IPS-18c (cell line): ENCODE measurements at regions not wholly inside any gene's neighbourhood (a gene's known extent, or its start where the extent isn't known, plus 50 kb on each side); places are given as distances from the start of the nearest gene placed in this dataset.
"Not testable (repeated sequence)": the region's sequence is repeated elsewhere in the genome, so short reads cannot be mapped to it uniquely, and the experiment has no call there.

ENCODE experiments used
- H3K4me3 ChIP-seq: 2 replicates; pipeline ENCODE4 v1.7.0; 2013; ENCODE audit warnings: low read depth, mild to moderate bottlenecking, low read length, moderate library complexity; ENCODE audit not compliant: insufficient read depth
- H3K9me3 ChIP-seq: one replicate; pipeline ENCODE4 v1.6.1; 2013; ENCODE audit warnings: mild to moderate bottlenecking, low read length, moderate library complexity; ENCODE audit not compliant: control insufficient read depth, insufficient read depth

DNA sequence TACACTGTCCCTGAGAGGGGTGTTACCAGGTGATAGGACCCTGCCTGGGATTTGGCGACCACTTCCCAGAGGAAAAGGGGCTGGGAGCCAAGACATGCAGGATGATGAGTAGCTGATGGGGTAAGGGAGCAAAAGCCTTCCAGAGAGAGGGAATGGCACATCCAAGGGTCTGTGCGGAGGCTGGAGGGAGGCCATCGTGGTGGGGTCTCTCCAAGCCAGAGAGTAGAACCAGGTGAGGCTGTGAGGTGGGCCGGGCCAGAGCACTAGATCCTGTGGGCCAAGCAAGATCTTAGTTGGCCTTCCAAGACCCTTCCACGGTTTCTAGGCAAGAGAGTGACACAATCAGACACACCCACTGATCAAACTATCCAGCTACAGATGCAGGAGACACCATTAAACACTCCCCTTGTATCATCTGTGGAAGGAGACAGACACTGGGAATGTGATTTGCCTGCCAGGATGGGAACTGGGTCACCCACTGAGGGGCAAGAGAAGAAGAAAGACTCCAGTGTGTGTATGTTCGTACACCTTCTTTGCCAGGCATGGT is 128.9 kb downstream of the BANF2 start:
- Histone ChIP-seq H3K9me3 (no peaks in the 10 kb centered on the region), H3K4me3 (no peak overlapping the region)

DNA sequence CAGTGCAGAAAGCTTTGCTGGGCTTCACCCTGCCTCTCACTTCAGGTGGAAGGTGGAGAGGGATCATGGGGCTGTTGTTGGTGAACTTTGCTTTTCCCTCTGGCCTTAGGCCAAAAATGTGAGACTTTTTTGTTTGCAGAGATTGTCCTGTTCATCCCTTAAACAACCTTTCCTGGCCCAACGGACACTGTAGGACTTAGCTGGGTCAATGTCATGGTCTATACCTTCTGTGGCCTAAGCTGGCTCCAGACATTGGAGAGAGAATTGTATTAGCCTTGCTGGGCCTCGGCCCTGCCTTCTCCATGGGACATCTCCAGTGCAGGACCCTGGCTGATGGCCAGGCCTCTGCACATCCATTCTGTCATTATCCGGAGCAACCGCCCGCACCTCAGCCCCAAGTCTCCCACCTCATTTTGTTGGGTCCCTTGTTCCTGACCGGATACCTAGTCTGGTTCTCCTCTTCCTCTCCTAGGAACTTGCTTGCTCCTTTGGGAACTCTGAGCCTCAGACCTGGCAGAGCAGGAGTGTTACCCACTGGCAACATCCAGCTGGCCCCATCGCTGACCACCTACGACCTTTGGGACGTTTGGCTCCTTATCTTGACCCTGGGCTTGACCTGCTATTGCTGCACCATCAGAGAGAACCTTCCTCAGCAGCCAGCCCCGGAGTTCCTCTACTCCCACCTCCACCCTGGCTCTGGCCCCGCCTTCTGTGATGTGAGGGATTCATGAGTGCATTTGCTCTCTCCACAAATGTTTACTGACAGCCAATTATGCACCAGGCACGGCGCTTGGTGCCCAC is 128.2 kb downstream of the BANF2 start:
- H3K9me3 ChIP-seq: no peaks in the 10 kb centered on the region
- H3K4me3 ChIP-seq: no peak overlapping the region

DNA sequence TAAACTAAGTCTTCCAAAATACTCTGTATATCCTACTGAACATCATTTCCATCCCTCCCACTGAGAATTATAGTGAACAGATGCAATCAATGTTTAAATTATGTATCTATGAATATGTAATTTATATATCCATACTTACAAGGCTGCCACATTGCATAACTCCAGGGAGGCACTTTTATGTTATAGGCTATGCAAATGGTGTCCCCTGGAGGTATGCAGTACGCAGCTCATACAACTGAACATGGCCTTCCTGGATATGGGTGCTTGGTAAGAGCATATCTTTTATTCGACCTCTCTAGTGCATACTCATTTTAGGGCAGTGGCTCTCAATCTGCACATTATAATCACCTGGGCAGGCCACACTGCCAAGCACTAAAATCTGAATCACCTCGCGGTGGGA is 127.3 kb downstream of the BANF2 start:
- Histone ChIP-seq H3K9me3 (no peaks in the 10 kb centered on the region), H3K4me3 (no peak overlapping the region)

DNA sequence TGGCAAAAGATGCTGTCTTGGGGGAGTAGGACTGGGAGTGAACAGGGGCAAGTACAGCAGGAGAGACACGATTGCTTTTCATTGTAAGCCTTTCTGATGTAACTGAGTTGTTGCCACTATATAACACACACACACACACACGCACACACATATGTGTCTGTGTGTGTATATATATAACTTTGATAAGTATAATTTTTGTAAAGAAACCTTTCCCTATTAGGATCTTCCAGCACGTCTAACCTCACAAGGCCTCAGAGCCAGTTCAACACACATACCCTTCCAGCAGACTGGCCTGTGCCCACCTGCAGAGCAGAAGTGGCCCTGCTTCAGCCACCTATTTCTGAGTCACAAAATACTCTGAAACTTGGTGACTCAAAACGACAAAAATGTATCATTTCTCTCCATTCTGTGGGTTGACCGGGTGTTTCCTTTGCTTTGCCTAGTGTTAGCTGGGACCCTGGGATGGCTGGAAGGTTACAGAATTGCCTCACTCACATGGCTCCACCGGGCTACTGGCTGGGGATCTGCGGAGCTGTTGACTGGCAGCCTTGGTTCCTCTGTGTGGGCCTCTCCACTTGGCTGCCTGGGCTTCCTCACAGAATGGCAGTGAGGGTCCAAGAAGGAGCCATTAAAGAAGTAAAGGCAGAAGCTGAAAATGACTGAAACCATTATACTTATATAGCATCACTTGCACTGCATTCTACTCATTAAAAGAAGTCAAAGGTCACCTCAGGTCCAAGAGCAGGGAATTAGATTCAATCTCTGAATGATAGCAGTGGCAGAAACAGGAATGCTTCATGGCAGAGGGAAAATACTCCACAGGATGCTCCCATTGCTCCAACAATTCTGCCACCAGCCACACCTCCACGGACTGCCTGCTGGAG is 126.4 kb downstream of the BANF2 start:
- Histone ChIP-seq H3K9me3 (no peaks in the 10 kb centered on the region), H3K4me3 (no peak overlapping the region)

DNA sequence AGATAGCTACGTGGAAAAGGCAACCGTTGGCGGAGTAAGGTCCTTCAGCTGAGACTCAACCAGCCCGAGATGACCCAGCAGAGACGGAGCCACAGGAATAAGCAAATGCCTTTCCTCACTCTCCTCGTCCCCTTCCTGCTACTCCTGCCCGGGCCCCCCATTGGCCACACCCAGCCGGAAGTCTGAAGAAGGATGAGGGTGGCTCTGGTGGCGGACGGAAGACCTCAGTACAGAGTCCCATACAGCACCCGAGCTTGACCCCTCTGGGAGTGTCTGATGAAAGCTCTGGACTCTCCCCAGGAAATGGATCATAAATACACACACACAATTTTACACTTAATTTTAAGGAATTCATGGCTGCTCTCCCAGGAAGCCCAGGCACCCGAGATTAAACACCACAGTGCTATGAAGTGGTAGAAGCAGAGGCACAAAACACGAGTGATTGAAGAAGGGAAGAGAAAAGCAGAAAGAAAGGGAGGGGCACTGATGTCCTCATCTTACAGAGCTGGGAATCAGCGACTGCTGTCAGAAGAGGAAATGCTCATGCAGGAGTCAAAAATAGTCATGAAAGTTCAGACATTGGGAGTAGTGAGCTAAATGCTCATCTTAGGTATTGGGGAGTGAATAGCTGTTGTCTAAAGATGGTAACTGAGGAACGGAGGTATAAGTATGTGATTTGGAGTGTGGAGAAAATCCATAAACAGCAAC is 125.6 kb downstream of the BANF2 start:
- Histone ChIP-seq H3K4me3 (no peak overlapping the region), H3K9me3 (no peaks in the 10 kb centered on the region)

DNA sequence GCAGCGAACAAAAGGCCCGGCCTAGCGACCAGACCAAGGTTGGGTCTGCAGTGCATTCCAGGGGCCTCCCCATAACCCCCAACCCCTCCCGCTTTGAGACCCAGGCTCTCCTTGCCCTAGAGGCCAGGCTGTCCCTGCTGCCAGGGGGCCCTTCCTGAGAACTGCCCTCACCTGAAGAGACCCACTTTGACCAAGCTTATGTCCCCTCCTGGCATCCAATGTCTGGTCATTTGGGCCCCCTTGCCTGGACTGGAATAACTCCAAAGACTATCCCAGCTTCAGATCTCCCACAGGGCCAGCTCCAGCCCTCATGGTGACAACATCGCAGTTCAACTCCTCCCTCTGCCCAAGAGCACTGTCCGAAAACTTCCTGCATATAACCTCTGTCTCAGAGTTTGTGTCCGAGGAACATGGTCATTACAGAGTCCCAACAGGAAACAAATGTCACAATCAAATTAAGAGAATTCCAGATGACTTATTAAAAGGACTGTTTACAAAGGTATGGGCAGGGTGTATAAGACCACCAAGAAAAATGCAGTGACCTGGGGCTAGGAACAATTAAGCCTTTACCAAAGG is 125.0 kb downstream of the BANF2 start:
- no peak overlapping the region for H3K4me3 ChIP-seq
- H3K9me3 ChIP-seq: no peaks in the 10 kb centered on the region

DNA sequence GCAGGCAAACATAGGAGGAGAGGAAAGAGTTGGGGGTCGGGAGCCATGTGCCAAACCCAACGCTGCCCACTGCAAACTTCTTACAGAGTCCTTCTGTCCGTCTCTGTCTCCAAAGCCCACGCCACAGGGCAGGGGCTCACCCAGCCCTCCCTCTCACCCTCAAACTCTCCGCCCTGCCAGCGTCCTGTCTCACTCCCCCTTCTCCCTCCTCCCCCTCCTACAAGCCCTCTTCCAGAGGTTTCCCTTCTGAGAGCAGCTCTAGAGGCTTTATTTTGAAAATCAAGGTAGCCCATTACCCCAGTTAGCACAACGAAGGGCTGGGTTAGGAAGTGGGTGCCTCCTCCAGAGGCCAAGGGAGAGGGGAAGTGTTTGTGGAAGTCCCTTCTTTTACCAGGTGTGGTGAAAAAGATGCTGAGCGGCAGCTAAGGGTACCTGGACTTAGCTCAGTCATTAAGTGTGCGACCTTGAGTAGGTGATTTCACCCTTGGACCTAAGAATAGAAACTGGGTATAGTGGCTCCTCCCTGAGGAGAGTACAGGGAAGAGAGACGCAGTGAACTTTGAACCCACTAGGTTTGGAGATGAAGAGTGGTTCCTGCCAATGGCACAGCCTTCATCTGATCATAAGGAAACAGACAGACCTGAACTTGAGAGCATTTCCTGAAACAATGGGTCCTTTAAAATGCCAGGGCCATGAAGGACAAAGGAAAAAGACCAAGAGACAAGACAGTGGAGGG is 123.8 kb downstream of the BANF2 start:
- Histone ChIP-seq H3K4me3 (no peak overlapping the region), H3K9me3 (no peaks in the 10 kb centered on the region)

DNA sequence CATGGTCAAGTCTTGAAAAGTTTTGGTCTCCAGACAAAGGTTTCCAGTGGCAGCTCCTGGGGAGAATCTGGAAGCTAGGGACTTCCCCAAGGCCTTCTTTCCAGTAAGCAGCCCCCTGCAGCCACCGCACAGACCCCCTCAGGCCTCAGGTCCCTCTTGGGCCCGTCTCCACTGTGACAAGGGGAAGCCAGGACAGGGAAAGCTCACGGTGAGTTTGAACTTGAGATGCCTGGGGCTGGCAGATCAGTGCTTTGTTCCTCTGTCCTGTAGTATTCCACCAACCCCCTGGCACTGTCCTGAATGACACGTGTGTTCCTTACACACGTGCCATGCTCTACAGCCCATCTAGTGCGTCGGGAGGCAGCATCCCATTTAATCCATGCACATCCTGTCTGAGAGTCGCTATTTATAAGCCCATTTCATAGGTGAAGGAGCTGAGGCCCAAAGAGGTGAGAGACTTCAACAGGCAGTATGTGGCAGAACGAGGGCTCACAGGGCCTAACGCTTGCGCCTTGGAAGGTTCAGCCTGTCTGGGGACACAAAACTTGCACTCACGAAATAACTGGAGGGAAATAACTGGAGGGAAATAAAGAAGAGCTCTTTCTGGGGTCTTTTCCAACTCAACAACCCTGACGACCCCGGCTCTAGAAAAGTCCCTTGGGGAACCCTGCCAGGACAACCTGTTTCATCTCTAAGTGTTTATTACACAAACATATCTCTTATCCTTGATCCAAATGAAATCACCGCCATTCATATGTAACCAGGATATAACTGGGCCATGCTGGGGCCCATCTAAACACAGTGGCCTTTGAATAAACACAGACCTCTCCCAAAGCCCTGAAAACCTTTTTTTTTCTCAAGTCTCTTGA is 123.0 kb downstream of the BANF2 start:
- Histone ChIP-seq H3K9me3 (no peaks in the 10 kb centered on the region), H3K4me3 (no peak overlapping the region)

DNA sequence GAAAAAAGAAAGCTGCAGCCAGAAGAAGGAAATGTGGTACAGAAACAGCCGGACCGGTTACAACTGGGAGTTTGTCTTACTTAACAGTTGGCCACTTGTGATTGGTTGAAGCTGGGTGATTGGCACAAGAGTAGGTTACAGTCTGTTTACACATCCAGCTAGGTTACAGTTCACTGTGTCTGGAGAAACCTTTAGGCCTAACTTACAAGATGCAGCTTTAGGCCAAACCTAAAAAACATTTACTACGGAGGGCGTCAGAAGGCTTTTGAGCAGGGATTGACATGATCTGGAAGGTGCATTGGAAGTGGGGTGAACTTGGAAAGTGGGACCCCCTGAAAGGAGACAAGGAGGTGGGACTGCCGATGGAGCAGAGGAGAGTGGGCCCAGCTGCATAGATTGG is 122.3 kb downstream of the BANF2 start:
- Histone ChIP-seq H3K4me3 (no peak overlapping the region), H3K9me3 (no peaks in the 10 kb centered on the region)

DNA sequence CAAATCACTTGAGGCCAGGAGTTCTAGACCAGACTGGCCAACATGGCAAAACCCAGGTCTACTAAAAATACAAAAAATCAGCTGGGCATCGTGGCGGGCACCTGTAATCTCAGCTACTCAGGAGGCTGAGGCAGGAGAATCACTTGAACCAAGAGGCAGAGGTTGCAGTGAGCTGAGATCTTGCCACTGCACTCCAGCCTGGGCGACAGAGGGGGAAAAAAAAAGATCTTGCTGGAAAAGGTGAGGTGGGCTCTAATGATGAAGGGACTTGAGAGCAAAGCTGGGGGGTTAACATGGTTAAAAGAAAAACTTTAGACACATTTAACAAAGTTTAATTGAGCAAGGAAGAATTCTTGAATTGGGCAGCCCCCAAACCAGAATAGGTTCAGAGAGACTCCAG is 121.8 kb downstream of the BANF2 start:
- not testable (repeated sequence) for H3K4me3 ChIP-seq, H3K9me3 ChIP-seq

DNA sequence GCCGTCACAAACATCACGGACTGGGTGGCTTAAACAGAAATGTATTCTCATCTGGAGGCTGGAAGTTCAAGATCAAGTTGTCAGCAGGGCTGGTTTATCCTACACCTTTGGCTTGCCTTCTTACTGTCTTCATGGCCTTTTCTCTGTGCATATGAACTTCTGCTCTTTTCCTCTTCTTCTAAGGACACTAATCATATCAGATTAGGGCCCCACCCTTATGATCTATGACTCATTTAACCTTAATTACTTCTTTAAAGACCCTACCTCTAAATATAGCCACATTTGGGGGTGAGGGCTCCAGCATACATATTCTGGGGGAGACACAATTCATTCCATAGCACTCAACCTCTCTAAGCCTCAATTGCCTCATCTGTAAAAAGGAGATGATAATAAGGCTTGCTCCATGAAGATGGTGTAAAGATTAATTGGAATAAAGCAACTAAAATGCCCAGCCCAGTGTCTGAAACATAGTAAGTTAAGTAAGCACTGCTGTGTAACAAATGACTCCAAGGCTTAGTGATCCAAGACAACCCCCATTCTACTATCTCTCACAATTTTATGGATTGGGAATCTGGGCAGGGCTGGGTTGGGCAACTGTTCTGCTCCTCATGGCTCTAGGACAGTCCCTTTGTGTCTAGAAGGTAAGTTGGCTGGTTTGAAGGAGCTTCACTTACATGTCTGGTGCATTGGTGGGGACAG is 119.8 kb downstream of the BANF2 start:
- H3K9me3 ChIP-seq: no peaks in the 10 kb centered on the region

DNA sequence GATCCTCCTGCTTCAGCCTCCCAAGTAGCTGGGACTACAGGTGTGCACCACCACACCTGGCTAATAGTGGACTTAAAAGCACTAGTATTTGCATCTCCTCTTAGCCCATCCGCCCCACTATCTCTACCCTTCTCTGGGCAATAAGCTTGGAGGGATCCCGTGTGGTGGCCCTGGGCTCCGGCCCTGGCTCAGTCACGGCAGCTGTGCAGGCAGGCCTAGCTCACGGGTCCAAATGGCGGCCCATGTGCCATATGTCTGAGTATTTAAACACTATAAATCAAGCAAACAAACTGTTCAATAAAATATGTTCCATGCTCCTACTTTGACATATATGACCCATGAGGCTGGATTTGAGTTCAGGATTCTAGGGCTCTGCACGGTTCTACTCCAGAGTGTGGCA is 118.4 kb downstream of the BANF2 start:
- Histone ChIP-seq H3K9me3 (no peaks in the 10 kb centered on the region), H3K4me3 (no peak overlapping the region)

More for the DNA sequence above, 119.8 kb downstream of the BANF2 start:
- H3K4me3 ChIP-seq: no peak overlapping the region

DNA sequence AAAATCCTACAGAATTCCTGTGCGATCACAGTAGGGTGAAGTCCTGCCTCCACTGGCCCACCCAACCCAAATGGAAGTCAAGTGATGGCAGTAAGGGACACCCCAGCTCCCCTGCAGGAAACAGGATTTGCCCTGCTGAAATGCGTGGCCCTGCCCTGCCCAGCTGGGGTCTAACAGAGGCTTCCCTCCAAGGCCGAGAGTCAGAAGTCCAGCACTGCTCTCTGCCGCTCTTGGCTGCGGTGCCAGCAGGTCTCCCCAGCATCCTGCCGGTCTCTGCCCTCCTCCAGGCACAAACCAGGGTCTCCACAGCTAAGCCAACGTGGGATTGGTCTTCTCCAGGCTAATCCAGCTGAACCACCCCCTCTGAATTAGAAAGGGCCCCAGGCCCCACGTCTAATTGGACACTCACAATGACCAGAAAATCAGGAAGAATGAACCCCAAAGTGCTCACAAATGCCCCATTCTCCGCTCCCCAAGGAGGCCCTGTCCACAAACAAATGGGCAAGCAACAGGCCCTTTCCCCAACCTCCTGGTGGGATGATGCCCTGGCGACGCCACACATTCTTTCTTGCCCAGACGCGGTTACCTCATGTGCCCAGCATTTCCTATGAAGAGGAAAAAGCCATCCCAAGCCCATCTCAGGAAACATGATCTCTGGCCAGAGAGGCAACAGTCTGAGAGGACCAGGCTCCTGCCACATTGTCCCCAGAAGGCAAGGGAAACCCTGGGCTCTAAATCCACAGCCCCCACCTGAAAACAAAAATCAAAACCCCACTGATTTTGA is 117.2 kb downstream of the BANF2 start:
- no peaks in the 10 kb centered on the region for H3K9me3 ChIP-seq
- H3K4me3 ChIP-seq: no peak overlapping the region

DNA sequence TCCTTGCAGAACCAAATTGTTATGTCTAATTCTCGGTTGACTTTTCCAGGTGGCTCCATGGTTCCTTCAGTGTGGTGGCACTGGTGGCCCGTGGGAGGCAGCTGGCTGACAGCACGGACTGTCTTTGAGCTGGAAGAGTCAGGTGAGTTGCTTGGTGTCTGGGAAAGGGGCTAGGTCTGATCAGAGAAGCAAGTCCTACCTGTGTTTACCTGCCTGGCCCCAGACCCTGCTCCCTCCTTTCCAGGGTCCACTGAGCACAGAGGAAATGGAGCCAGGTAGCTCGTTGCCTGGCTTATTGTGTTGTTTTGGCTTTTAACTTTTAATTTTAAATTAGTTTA is 111.8 kb downstream of the BANF2 start:
- Histone ChIP-seq H3K4me3 (no peak overlapping the region), H3K9me3 (no peaks in the 10 kb centered on the region)
